ENCODE measurements at regions not wholly inside any gene's neighbourhood (a gene's known extent, or its start where the extent isn't known, plus 50 kb on each side); places are given as distances from the start of the nearest gene placed in this dataset.
"Not testable (repeated sequence)": the region's sequence is repeated elsewhere in the genome, so short reads cannot be mapped to it uniquely, and the experiment has no call there.

DNA sequence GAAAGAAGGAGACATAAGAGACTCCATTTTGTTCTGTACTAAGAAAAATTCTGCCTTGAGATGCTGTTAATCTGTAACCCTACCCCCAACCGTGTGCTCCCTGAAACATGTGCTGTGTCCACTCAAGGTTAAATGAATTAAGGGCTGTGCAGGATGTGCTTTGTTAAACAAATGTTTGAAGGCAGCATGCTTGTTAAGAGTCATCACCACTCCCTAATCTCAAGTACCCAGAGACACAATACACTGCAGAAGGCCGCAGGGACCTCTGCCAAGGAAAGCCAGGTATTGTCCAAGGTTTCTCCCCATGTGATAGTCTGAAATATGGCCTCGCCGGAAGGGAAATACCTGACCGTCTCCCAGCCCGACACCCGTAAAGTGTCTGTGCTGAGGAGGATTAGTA lies 152.4 kb upstream of the NOTCH2NLA start:
- ATAC-seq; intact Hi-C loops (cut with micrococcal nuclease): not testable (repeated sequence)

More for the DNA sequence above, 152.4 kb upstream of the NOTCH2NLA start:
- in situ Hi-C loops (cut with MboI); CTCF ChIA-PET (ENCODE audit: low intra/inter-chr PET ratio); DNase-seq (ENCODE audit: extremely low read depth in 1 of 4, low spot score in 3 of 4); BruUV-seq (replicated peaks); H3K4me2 ChIP-seq (ENCODE audit: insufficient read depth, low read length); H3K36me3 ChIP-seq (ENCODE audit: control insufficient read depth, insufficient read depth, low read length); H3K79me2 ChIP-seq (ENCODE audit: control insufficient read depth, insufficient read depth, low read length); H3K9me3 ChIP-seq (replicated peaks; ENCODE audit: control insufficient read depth, insufficient read depth, low read depth, low read length); H3K4me3 ChIP-seq; FAIRE-seq; H3K9me1 ChIP-seq (ENCODE audit: control insufficient read depth, insufficient read depth, low read length); H3K27me3 ChIP-seq (ENCODE audit: control insufficient read depth in 2 of 2, insufficient read depth in 2 of 2, low read length in 2 of 2); H3K27ac ChIP-seq (ENCODE audit: extremely low read depth, low read depth, low read length); POLR2A ChIA-PET; H4K20me1 ChIP-seq (replicated peaks; ENCODE audit: control insufficient read depth, insufficient read depth, low read length); H3K9ac ChIP-seq (ENCODE audit: insufficient read depth in 1 of 2, low read depth in 2 of 2, low read length in 2 of 2); H3K4me1 ChIP-seq (replicated peaks in 1 of 2; ENCODE audit: control insufficient read depth in 2 of 2, insufficient read depth in 2 of 2, low read length in 2 of 2): not testable (repeated sequence)
- 0 out of 2 replicates have a peak overlapping the region, but pooled peaks have one; percentile 32 for H2AFZ ChIP-seq (ENCODE audit: low read depth, low read length)
- WGBS (ENCODE audit: insufficient coverage, low coverage, missing lambda C conversion rate), result 0% methylated on average over 2 of the region's 7 CpGs
- TF ChIP-seq, protein P1, sequence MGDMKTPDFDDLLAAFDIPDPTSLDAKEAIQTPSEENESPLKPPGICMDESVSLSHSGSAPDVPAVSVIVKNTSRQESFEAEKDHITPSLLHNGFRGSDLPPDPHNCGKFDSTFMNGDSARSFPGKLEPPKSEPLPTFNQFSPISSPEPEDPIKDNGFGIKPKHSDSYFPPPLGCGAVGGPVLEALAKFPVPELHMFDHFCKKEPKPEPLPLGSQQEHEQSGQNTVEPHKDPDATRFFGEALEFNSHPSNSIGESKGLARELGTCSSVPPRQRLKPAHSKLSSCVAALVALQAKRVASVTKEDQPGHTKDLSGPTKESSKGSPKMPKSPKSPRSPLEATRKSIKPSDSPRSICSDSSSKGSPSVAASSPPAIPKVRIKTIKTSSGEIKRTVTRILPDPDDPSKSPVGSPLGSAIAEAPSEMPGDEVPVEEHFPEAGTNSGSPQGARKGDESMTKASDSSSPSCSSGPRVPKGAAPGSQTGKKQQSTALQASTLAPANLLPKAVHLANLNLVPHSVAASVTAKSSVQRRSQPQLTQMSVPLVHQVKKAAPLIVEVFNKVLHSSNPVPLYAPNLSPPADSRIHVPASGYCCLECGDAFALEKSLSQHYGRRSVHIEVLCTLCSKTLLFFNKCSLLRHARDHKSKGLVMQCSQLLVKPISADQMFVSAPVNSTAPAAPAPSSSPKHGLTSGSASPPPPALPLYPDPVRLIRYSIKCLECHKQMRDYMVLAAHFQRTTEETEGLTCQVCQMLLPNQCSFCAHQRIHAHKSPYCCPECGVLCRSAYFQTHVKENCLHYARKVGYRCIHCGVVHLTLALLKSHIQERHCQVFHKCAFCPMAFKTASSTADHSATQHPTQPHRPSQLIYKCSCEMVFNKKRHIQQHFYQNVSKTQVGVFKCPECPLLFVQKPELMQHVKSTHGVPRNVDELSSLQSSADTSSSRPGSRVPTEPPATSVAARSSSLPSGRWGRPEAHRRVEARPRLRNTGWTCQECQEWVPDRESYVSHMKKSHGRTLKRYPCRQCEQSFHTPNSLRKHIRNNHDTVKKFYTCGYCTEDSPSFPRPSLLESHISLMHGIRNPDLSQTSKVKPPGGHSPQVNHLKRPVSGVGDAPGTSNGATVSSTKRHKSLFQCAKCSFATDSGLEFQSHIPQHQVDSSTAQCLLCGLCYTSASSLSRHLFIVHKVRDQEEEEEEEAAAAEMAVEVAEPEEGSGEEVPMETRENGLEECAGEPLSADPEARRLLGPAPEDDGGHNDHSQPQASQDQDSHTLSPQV (IDR thresholded peaks at IDR 0.05), result 0 out of 2 replicates have a peak, but pooled peaks have one; percentile 23

All from K562 (cell line).